Loucy (cell line): ENCODE measurements at regions not wholly inside any gene's neighbourhood (a gene's known extent, or its start where the extent isn't known, plus 50 kb on each side); places are given as distances from the start of the nearest gene placed in this dataset.

Source experiments
- H2AFZ ChIP-seq: fragments of 200-600 bp; sonication (generic); 2 replicates; pipeline ENCODE4 v1.6.0; 2016; ENCODE audit warnings: antibody characterized with exemption, mild to moderate bottlenecking, low read length, moderate library complexity
- H3F3A ChIP-seq: fragments of 200-600 bp; 2 replicates; pipeline ENCODE4 v1.6.0; 2016; ENCODE audit warnings: antibody characterized with exemption, low read depth, mild to moderate bottlenecking
- H3K27me3 ChIP-seq: fragments of 200-600 bp; sonication (generic); 2 replicates; pipeline ENCODE4 v1.6.1; 2014; ENCODE audit warnings: low read length, mild to moderate bottlenecking; ENCODE audit not compliant: insufficient read depth, poor library complexity, severe bottlenecking
- H3K36me3 ChIP-seq: fragments of 200-600 bp; sonication (generic); 2 replicates; pipeline ENCODE4 v1.6.1; 2016; ENCODE audit warnings: low read length; ENCODE audit not compliant: insufficient read depth
- H3K4me1 ChIP-seq: fragments of 200-600 bp; sonication (generic); 2 replicates; pipeline ENCODE4 v1.5.1; 2014; ENCODE audit warnings: low read length, mild to moderate bottlenecking; ENCODE audit not compliant: insufficient read depth, poor library complexity, severe bottlenecking
- H3K4me2 ChIP-seq: fragments of 200-600 bp; sonication (generic); 2 replicates; pipeline ENCODE4 v1.6.0; 2014; ENCODE audit warnings: antibody characterized with exemption, low read length, low read depth, mild to moderate bottlenecking; ENCODE audit not compliant: poor library complexity, severe bottlenecking
- H3K4me3 ChIP-seq: fragments of 200-600 bp; sonication (generic); 2 replicates; pipeline ENCODE4 v1.5.1; 2014; ENCODE audit warnings: low read length, mild to moderate bottlenecking, mixed read lengths; ENCODE audit not compliant: poor library complexity, severe bottlenecking
- H3K79me2 ChIP-seq: fragments of 200-600 bp; sonication (generic); 2 replicates; pipeline ENCODE4 v1.6.1; 2014; ENCODE audit warnings: low read length; ENCODE audit not compliant: insufficient read depth
- H3K9ac ChIP-seq: fragments of 200-600 bp; sonication (generic); 2 replicates; pipeline ENCODE4 v1.6.0; 2014; ENCODE audit warnings: mild to moderate bottlenecking, low read depth, low read length, moderate library complexity; ENCODE audit not compliant: poor library complexity, severe bottlenecking
- H3K9me2 ChIP-seq: fragments of 200-600 bp; sonication (generic); replicated peaks from 2 replicates; pipeline ENCODE4 v1.6.1; 2016; ENCODE audit warnings: low read depth, low read length, mixed read lengths
- H3K9me3 ChIP-seq: fragments of 200-600 bp; sonication (generic); 2 replicates; pipeline ENCODE4 v1.6.1; 2014; ENCODE audit warnings: mild to moderate bottlenecking, antibody characterized with exemption, low read length, low read depth; ENCODE audit not compliant: insufficient read depth
- H4K20me1 ChIP-seq: fragments of 200-600 bp; sonication (generic); 2 replicates; pipeline ENCODE4 v1.6.0; 2014; ENCODE audit warnings: antibody characterized with exemption, low read length, mild to moderate bottlenecking; ENCODE audit not compliant: insufficient read depth, poor library complexity, severe bottlenecking
- CTCF ChIP-seq: fragments of 200-600 bp; sonication (generic); conservative IDR thresholded peaks from 2 replicates; pipeline ENCODE4 v1.5.1; 2014; ENCODE audit warnings: mild to moderate bottlenecking, antibody characterized with exemption, low read length
- EZH2phosphoT487 ChIP-seq: fragments of 200-600 bp; IDR thresholded peaks from 2 replicates; pipeline ENCODE4 v1.6.1; 2018; ENCODE audit warnings: antibody characterized with exemption, mild to moderate bottlenecking, moderate library complexity, borderline replicate concordance

- no peak overlapping the region for H3K9ac ChIP-seq
- no peaks in the 10 kb centered on the region for H3K4me1 ChIP-seq
- H3K27me3 ChIP-seq = no peaks in the 10 kb centered on the region
- no peaks in the 10 kb centered on the region for H3K36me3 ChIP-seq
- H4K20me1 ChIP-seq = no peaks in the 10 kb centered on the region
- TF ChIP-seq CTCF = no peak
- no peak overlapping the region for H2AFZ ChIP-seq
- no peaks in the 10 kb centered on the region for H3K9me3 ChIP-seq
- no peaks in the 10 kb centered on the region for H3K79me2 ChIP-seq
- H3K4me2 ChIP-seq = no peak overlapping the region
- no peak overlapping the region for H3K4me3 ChIP-seq
- no peaks in the 10 kb centered on the region for H3K9me2 ChIP-seq
- no peaks in the 10 kb centered on the region for H3F3A ChIP-seq
Measured at GRCh38 chr1:36721261-36721660, 238.5 kb upstream of the CSF3R start.

GRCh38 chr1:36717431-36717830 is 234.7 kb upstream of the CSF3R start:
- no peak for TF ChIP-seq EZH2phosphoT487
- TF ChIP-seq CTCF = no peak
- no peaks in the 10 kb centered on the region for H3K27me3 ChIP-seq
- no peak overlapping the region for H2AFZ ChIP-seq
- H3K4me1 ChIP-seq = no peaks in the 10 kb centered on the region
- H3F3A ChIP-seq = no peaks in the 10 kb centered on the region
- H3K9ac ChIP-seq = no peak overlapping the region
- no peaks in the 10 kb centered on the region for H4K20me1 ChIP-seq
- H3K9me3 ChIP-seq = no peaks in the 10 kb centered on the region
- H3K4me2 ChIP-seq = no peak overlapping the region
- H3K36me3 ChIP-seq = no peaks in the 10 kb centered on the region
- no peak overlapping the region for H3K4me3 ChIP-seq
- no peaks in the 10 kb centered on the region for H3K79me2 ChIP-seq
- no peaks in the 10 kb centered on the region for H3K9me2 ChIP-seq

- no peaks in the 10 kb centered on the region for H3K79me2 ChIP-seq
- H3K4me2 ChIP-seq = no peak overlapping the region
- no peaks in the 10 kb centered on the region for H3K9me3 ChIP-seq
- no peaks in the 10 kb centered on the region for H3K9me2 ChIP-seq
- no peak overlapping the region for H3K4me3 ChIP-seq
- H3K27me3 ChIP-seq = no peaks in the 10 kb centered on the region
- no peak overlapping the region for H3K9ac ChIP-seq
- no peaks in the 10 kb centered on the region for H3K4me1 ChIP-seq
- no peak overlapping the region for H2AFZ ChIP-seq
- TF ChIP-seq EZH2phosphoT487 (no peak), CTCF (no peak)
- H3K36me3 ChIP-seq = no peaks in the 10 kb centered on the region
- H3F3A ChIP-seq = no peaks in the 10 kb centered on the region
- no peaks in the 10 kb centered on the region for H4K20me1 ChIP-seq
Measured at GRCh38 chr1:36715797-36716196, 233.1 kb upstream of the CSF3R start.
